HG03521 (cell line): ENCODE measurements at regions not wholly inside any gene's neighbourhood (a gene's known extent, or its start where the extent isn't known, plus 50 kb on each side); places are given as distances from the start of the nearest gene placed in this dataset.

ENCODE experiments used
- ATAC-seq: cut with Tn5 transposase; IDR thresholded peaks from one replicate; pipeline ENCODE4 v1.9.1; 2021; ENCODE audit warnings: mild to moderate bottlenecking, moderate library complexity; ENCODE audit not compliant: unreplicated experiment

DNA sequence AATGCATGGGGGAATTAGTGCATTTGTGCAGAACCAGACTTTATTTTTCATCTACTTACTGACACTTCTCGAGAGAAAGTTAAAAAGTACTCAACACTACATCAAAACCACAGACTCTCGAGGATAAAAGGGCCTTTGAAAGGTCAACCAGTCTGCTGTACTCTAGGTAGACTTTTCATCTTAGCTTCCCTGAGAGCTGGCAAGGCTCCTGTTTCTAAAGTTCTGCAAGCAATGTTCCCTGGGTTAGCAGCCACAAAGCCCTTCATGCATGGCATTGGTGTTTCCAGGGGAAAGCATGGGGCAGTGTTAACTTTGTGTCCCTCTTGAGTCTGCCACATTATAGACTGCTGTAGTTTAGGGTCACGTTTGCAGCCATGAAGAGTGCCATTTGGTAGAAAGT lies 106.4 kb upstream of the PFN2 start:
- no peak for ATAC-seq

DNA sequence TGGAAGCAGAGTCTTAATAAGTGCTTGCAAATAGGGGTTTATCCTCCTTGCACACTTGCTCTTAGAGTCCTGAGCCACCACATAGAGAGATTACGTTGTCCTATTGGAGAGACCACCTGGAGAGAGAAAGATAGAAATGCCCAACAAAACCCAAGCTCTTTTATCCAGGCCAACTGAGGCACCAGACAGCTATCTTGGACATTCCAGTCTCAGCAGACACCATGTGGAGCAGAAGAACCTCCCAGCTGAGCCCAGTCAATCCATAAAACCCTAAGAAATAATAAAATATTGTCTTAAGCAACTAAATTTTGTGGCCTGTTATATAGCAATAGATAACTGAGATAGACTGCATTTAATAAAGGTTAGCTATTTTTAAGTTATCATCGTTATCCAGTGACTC lies 105.7 kb upstream of the PFN2 start:
- ATAC-seq = no peak

DNA sequence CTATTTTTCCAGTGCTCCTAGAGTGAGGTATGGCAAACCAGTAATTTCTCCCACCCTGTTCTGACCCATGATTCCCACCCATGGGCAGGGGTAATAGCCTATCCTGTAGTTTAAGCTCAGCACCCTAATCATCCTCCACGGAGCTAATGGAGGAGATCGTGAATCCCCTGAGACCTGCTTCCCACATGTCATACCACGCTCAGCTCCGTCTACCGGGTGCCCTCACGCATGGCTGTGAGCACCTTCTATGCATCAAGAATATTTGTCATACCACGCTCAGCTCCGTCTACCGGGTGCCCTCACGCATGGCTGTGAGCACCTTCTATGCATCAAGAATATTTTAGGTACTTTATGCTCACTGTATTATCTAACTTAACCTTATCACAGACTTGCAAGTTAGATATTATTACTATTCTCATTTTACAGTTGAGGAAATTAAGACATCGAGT lies 104.7 kb upstream of the PFN2 start:
- ATAC-seq = no peak

DNA sequence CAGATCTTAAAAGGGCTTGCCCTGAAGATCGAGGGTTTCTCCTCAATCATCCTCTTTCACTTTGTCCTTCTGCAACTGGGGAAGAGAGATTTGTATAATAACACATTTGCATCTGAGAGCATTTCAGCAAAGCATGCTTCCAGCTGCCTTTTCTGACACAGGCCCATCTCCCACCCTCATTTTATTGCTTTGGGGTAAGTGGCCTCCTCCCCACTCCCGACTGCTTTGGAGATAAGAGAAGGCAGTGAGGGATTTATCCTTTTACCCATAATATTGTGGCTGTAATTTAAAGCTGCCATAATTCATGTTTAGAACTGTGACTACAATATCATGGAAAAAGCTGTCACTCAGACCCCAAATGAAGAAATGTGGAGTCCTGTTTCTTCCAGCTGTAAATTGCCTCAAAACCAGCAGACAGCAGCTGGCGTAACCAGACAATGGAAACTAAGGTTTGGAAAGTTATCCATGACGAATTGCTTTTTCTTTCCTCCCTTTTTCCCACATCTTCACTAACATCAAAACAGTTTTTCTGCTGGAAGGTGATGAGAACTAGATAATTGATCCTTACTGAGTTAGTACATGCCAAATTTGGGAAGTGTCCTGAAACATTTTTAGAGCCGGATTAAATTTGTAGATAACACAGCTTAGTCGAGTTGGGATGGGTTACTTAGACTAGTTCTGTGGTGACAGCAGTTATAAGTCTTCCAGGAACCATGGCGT lies 104.2 kb upstream of the PFN2 start:
- peak; percentile 36 for ATAC-seq

DNA sequence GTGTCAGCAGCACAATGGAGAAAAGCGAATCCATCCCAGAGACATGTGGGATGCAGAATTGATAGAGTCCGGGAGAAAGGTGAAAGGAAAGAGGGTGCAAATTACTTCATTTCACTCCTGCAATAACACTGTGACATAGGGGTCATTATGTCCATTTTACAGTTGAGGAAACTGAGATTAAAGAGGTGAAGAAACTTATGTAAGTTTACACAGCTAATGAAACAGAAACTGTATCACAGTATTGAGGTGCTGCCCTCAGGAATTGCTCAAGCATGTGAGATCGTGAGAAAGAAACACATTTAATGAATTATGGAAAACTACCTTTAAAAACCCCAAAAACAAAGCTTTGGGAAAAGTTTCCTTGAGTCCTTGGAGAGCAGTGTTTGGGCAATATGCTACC lies 103.6 kb upstream of the PFN2 start:
- peak; percentile 80 for ATAC-seq

DNA sequence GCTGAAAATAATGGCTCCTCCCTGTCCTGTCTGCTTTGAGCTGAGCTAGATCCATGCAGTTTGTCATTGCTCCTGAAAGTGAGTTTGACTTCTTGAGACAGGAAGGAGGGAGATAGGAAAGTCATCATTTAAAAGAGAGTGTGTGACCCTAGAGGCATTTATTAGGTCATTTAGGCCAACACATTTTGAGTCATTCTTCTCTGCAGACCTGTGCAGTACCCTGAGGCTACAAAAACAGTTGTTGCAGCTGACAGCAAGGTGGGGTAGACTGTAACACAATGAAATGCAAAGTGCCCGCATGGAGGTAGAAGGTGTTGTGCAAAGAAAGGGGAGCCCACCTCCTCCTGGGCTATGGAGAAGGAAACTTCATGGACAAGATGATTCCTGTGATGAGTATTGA lies 102.8 kb upstream of the PFN2 start:
- ATAC-seq = no peak

DNA sequence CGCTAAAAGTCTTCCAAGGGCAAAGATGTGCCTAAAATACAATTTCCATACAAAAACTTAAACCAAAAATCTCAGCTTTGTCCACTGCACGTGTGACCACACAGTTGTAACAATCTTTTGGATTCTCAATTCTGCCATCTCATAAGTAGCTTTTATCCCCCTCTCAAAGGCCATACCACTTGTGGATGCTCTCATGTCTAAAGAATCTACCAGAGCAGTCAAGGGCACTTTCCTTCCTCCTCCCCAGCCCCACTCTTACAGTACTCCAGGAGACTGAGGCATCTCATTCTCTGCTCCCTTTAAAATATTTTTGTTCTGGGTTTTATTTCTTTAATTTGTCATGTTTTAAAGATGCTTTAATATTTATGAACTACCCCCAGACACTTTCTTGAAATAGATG lies 102.3 kb upstream of the PFN2 start:
- no peak for ATAC-seq

DNA sequence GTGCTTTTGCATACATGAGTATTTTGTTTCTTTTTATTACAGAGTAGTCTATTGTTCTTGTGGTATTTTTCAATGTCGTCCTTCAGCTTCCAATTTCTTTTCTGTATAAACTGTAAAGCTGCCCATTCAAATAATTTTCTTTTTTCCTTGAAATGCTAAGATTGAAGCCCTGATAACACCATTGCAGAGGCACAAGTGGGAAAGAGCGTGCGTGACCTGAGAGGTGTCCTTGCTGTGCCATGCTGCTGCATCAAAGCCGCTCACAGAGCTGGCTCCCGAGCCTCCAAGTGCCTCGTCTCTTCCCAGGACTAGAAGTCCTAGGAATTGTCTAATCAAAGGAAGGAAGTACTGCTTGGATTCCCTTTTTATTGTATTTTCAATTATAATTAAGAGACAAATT lies 101.9 kb upstream of the PFN2 start:
- no peak for ATAC-seq

DNA sequence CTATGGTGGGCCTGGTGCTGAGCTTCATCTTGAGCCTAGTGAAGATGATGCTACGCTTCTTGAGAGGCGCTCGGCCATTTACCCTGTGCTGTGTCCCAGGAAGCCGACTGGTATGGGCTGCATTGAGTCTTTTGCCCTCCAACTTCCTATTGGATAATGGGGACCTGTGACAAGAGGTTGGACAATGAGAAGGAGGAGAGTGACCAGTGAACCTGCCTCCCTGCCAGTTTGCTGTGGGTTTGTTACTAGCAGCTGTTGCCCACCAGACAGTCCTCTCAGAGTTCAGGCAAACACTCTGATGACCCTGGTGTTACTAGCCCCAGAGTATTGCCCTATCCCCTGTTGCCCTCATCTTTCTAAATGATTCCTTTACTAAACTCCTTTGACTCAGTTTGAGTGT lies 99.6 kb upstream of the PFN2 start:
- no peak for ATAC-seq

DNA sequence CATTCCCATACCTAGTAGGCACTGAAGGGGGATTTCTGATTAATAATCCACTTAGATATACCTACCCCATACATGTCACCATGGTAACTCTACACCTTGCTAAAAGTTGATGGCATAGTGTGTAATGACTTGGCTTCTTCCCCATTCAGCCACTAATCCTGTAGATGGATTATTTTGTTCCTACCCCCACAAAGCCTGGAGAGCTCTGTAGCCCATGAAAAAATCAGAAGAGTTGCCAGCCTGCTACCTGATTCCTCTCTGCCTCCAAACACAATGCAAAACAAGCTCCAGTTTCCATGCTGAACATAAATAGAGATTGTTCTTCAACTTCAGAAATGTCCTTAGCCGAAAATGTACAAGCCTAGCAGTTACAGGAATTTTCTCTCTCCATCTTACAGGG lies 98.9 kb upstream of the PFN2 start:
- no peak for ATAC-seq

DNA sequence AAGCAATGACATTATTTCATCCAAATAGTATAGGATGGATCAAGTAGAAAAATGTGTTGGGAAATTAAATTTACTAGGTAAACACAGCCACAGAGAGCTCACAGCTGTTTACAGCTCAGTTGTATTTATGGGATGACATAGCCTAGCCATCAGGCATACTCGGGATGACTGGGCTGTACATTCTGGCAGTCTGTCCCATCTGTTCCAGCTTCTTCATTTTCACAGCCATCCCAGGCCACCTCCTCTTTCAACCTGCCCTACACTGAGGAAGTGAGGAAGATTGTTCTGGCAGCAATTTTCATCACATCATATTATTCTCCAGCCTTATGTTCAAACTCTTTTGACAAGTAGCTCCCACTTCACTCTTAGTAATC lies 98.4 kb upstream of the PFN2 start:
- ATAC-seq = no peak

DNA sequence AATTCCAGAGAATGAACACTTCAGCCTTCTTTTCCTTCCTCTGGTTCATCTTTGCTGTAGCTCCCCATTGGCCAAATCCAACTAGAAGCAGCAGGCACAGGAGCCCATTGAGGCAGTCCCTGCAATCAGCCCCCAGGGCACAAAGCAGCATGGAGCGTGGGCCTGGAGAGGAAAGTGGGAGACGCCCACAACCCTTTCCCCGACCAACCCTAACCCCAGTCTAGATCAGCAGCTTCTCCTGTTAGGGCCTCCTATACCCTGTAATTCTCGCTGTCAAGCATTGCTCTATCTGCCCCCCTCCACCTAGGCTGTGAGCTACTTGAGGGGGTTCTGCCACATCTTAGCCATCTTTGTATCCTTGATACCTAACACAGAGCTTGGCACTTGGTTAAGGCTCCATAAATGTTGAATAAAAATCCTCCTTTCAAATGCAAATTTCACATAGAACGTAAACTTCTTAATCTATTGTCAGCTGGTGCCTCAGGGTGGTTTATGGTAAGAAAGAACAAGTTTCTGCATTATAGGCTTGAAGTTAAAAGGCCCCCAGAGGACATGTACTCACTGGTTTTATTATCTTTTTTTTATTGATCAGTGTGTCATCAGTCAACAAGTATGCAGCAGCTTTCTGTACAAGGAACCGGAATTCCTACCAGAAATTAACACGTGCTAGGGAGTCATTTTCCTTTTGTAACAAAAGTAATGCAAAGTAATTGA lies 97.9 kb upstream of the PFN2 start:
- no peak for ATAC-seq

DNA sequence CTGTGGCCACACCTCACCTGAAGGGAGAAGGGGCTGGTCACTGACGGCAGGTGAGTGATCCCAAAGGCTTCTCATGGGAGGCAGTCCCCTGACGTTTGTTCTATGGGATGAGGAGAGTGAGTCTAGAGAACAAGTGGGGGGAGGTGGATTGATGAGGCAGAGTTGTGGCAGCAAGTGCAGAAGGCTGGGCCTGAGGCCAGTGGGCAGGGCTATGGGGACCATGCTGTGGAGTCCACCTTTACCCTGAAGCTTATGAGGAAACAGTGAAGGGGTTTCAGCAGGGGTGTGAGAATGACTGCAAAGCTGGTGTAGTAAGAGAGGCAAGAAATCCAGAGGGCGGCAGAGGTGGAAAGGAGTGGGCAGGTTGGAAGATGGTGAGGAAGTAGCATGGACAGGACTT lies 96.9 kb upstream of the PFN2 start:
- ATAC-seq = no peak

DNA sequence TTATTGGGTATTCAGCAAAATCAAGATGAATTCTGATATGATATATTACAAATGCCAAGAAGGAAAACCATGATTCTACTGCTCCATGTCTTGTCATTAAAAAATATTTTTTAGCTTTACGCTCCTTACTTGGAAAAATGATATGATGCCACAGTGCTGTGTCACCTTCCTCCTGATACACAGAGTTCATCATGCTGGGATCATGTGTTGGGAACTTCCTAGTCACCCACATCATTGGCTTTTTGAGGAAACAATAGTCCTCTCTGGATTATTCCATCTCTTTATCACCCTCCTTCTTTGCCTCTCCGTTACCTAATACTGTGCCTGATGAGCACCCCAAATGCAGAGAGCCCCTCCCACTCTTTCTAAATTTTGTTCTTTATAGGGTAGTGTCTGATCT lies 94.3 kb upstream of the PFN2 start:
- ATAC-seq = no peak

DNA sequence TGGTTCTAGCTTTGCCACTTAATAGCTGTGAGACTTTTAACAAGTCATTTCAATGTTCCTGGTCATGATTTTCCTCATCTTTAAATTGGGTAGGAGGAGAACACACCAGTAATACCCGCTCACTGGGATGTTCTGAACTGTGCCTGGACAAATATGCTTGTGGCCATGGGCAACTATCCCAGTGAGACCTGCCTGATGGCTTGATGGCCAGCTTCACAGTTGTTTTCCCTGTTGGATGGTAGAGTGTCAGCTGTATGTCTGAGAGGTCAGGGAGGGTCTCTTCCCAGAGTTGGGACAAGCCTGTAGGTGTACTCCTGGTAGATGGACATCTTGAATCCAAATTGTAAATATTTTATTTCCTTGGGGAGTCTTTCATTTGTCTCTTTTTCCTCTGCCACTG lies 92.5 kb upstream of the PFN2 start:
- no peak for ATAC-seq

DNA sequence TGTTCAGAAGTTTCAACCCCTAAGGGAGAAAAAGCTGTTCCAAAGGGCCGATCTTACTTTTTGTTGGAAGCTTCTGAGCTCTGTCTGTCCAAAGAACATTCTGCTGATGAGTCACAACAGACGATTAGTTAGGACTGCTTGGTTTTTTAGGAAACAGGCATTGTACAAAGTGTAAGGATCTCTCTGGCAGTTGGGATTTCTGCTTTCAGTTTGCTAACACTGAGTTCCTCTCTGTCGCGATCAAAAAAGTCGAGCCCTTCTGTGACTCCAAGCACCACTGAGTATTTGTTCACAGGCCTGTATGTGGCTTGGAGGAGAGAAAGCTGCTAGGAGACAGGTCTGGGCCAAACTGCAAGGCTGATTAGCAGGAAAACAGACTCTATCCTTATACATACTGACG lies 91.8 kb upstream of the PFN2 start:
- ATAC-seq = no peak

DNA sequence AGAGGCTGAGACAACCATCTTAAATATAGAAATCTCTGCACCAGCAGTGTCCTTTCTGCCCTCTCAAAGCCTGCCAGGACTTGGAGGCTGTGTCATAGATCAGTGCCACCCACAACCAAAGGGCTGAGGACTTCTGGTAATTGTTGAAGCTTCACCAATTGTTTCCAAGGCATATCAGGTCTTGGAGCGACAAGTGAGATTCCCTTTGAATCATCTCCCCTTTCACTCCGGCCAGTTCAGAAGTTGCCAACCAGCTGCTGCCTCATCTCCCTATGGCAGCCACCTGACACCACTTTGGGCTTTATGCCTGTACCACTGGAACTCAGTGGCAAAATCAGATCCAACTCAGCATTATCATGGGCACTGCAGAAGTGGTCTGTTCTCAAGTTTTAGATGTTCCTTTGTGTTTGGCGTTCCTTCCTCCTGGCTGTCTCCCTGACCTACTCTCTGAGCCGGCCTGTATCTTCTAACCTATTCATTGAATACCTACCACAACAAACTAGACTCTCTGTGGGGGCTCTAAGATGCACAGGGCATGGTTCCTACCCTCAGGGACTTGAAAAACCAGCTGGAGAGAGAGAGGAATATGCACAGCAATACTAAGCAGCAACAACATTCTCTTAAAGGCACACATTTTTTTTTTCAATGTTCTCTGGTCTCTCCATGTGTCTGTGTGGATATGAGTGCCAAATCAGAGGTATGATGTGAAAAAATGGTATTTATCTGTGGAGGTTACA lies 90.8 kb upstream of the PFN2 start:
- no peak for ATAC-seq

DNA sequence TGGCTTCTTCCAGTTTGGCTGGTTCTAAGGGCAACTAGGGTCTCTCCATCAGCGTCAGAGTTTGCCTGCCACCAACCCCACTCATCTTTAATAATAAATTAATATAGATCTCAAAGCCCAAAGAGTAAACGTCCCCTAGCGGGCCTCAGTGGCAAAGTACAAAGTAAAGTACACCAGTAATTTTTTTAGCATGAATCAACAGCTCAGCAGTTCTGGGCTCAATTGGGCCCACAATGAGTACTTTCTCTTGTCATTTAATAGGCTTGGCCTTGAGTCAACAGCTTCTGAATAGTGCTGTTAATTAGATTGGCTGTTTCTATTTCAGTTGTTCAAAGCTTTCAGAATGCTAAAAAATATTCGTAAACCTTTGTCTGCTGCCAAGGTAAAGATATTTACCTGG lies 89.0 kb upstream of the PFN2 start:
- ATAC-seq = no peak

DNA sequence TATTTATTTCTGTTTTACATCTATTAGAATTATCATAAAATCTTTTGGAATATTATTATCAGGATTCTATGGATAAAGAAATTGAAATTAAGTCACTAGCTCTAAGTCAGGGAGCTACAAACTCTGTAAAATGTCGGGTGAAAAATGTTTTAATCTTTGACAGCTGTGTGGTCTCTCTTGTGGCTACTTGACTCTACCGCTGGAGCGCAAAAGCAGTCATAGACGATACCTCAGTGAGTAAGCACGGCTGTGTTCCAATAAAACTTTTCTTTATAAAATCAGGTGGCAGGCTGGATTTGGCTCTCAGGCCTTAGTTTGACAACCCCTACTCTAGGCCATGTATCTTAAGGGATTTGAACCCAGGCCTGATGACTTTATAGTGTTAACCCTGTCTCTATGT lies 88.5 kb upstream of the PFN2 start:
- no peak for ATAC-seq

DNA sequence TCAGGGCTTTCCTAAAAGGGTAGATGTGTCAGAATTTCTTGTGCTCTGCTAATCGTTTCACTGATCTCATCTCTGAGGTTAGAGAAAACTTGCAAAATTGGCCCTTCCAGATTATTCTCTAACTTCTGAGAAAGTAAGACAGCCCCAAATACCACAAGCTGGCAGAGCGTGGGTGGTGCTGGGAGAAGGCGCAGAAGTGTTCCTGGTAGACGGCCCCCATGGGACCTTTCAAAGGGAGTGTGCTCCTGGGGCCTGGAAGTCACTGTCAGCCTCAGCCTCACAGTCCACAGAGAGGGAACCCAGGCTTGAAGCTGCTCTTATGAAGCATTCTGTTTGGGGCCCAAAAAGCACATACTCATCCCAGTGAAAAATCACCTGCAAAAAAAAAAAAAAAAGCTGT lies 86.5 kb upstream of the PFN2 start:
- no peak for ATAC-seq

DNA sequence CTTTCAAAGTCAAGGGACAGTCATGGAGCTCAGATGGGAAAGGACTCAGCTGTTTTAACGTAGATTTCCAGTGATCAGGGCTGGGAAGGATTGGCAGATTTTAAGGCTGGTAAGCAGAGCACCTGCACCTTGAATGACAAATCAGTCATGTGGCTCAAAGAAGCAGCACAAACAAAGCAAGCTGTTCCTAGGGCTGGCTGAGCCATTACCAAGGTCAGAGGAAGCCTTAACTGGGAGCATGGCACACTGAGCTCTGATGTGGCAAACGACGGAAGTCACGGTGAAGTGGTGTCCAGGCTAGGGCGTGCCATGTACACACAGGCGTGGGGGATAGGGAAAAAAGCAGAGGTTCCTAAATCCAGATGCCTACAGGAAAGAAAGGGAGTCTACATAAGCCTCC lies 84.6 kb upstream of the PFN2 start:
- no peak for ATAC-seq

DNA sequence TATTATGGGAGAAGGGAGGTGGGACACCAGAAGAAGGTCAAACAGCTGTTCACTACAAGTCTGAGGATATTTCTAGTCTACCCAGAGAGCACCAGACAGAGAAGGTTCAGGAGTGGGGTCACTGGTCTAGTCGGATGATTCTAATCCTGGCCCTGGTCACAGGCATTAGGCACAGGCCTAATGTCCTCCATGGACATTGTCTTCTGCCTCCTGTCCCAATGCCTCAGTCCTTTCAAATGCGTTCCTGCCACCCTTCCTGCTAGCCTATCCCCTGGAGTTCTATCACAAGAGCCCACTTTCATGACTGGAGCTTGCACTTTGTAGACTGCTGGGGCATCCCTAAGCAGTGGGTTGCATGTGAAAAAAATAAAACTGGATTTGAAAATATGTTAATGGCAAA lies 83.9 kb upstream of the PFN2 start:
- ATAC-seq = no peak
